GM19324 (cell line): ENCODE measurements at regions not wholly inside any gene's neighbourhood (a gene's known extent, or its start where the extent isn't known, plus 50 kb on each side); places are given as distances from the start of the nearest gene placed in this dataset.
"Not testable (repeated sequence)": the region's sequence is repeated elsewhere in the genome, so short reads cannot be mapped to it uniquely, and the experiment has no call there.

Source experiments
- ATAC-seq: cut with Tn5 transposase; IDR thresholded peaks from one replicate; pipeline ENCODE4 v1.9.1; 2021; ENCODE audit warnings: mild to moderate bottlenecking, moderate library complexity; ENCODE audit not compliant: unreplicated experiment, low FRiP score

GRCh38 chr9:124084087-124084486 lies 72.5 kb downstream of the LHX2 start:
- no peak for ATAC-seq

GRCh38 chr9:124087226-124087625 lies 75.7 kb downstream of the LHX2 start:
- no peak for ATAC-seq

GRCh38 chr9:124088476-124088837 lies 76.9 kb downstream of the LHX2 start:
- no peak for ATAC-seq

GRCh38 chr9:124089631-124090488 lies 78.3 kb downstream of the LHX2 start:
- not testable (repeated sequence) for ATAC-seq

GRCh38 chr9:124098141-124098905 lies 86.8 kb downstream of the LHX2 start:
- ATAC-seq, result no peak

GRCh38 chr9:124099860-124100259 lies 88.3 kb downstream of the LHX2 start:
- ATAC-seq, result no peak

- no peak for ATAC-seq
Measured at GRCh38 chr9:124101215-124101968, 89.8 kb downstream of the LHX2 start.

- no peak for ATAC-seq
Measured at GRCh38 chr9:124101969-124102345, 90.4 kb downstream of the LHX2 start.

GRCh38 chr9:124102363-124102762 lies 90.8 kb downstream of the LHX2 start:
- no peak for ATAC-seq

GRCh38 chr9:124105266-124105665 lies 93.7 kb downstream of the LHX2 start:
- no peak for ATAC-seq

- ATAC-seq, result no peak
Measured at GRCh38 chr9:124108216-124108615, 96.6 kb downstream of the LHX2 start.

- ATAC-seq, result no peak
Measured at GRCh38 chr9:124110307-124110915, 98.8 kb downstream of the LHX2 start.

- no peak for ATAC-seq
Measured at GRCh38 chr9:124116683-124117363, 105.3 kb downstream of the LHX2 start.

GRCh38 chr9:124118894-124119293 lies 107.3 kb downstream of the LHX2 start:
- ATAC-seq, result no peak

GRCh38 chr9:124120272-124120671 lies 108.7 kb downstream of the LHX2 start:
- no peak for ATAC-seq

- no peak for ATAC-seq
Measured at GRCh38 chr9:124121725-124122124, 110.2 kb downstream of the LHX2 start.

GRCh38 chr9:124122321-124122720 lies 110.8 kb downstream of the LHX2 start:
- no peak for ATAC-seq

- no peak for ATAC-seq
Measured at GRCh38 chr9:124122813-124123462, 111.4 kb downstream of the LHX2 start.

- ATAC-seq, result not testable (repeated sequence)
Measured at GRCh38 chr9:124123621-124124020, 112.1 kb downstream of the LHX2 start.
